ENCODE measurements at regions not wholly inside any gene's neighbourhood (a gene's known extent, or its start where the extent isn't known, plus 50 kb on each side); places are given as distances from the start of the nearest gene placed in this dataset.

DNA sequence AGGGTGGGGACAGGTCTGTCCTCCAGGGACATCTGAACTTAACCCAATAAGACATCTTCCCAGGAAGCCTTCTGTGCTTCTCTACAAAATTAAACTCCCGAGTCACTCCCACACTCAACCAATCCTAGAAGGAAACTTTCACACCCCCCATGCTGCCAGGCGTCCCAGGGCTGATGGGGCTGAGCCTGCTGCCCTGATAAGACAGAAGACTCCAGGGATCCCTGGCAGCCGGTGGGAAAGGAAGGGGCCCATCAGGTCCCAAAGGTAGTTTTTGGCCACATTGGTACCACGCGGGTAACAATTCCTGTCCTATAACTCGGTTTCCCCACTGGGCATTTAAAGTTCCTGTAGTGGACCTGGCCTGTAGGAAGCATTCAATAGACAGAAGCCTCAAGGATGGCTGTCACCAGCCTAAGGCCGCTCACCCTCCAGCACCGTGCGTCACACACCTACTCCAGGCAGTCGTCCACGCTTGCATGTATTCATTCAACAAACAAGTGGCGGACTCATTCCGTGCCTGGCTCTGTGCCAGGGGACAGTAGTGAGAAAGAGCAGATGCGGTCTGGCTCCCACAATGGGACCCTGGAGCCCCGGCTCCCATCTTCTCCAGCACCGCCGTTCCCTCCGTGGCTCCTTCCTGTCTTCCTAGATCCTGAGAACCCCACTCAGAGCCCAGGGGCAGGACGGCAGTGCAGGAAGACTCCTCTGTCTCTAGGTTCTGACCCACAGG lies 465.2 kb downstream of the NPHP4 start:
- no peak for DNase-seq (ENCODE audit: low spot score)
- ATAC-seq: no peak
- Mint-ChIP-seq H3K27ac (no peak overlapping the region), H3K4me3 (no peak overlapping the region), H3K36me3 (ENCODE audit: low read depth) (no peaks in the 10 kb centered on the region; the same call in 1 of the 3 replicates), H3K9me3 (peaks cover 10% of the 10 kb centered on the region; the same call in 2 of the 3 replicates), H3K27me3 (ENCODE audit: insufficient read depth, low read depth, poor library complexity) (peaks cover 6% of the 10 kb centered on the region), H3K4me1 (no peaks in the 10 kb centered on the region)
- H3K27ac ChIP-seq (ENCODE audit: low read depth): no peak overlapping the region
- H3K4me1 ChIP-seq (ENCODE audit: insufficient read depth): no peaks in the 10 kb centered on the region
- peaks cover 4% of the 10 kb centered on the region; the same call in 1 of the 2 replicates for H3K36me3 ChIP-seq (ENCODE audit: insufficient read depth)
- no peaks in the 10 kb centered on the region for H3K27me3 ChIP-seq (ENCODE audit: insufficient read depth)
- TF ChIP-seq CREB1 (CRISPR knock-in tag; IDR thresholded peaks at IDR 0.05; ENCODE audit: low read depth) (no peak), ZNF114 (CRISPR knock-in tag; IDR thresholded peaks at IDR 0.05) (no peak), NANOG (IDR thresholded peaks at IDR 0.05; ENCODE audit: borderline replicate concordance) (no peak), EZH2 (IDR thresholded peaks at IDR 0.05; ENCODE audit: low read depth, unreplicated experiment) (no peak), POLR2AphosphoS5 (IDR thresholded peaks at IDR 0.05; ENCODE audit: low read depth) (no peak), JUNB (IDR thresholded peaks at IDR 0.05; ENCODE audit: unreplicated experiment) (no peak), ZNF331 (CRISPR knock-in tag; IDR thresholded peaks at IDR 0.05; ENCODE audit: low read depth) (no peak)
- TF ChIP-seq, protein P1, sequence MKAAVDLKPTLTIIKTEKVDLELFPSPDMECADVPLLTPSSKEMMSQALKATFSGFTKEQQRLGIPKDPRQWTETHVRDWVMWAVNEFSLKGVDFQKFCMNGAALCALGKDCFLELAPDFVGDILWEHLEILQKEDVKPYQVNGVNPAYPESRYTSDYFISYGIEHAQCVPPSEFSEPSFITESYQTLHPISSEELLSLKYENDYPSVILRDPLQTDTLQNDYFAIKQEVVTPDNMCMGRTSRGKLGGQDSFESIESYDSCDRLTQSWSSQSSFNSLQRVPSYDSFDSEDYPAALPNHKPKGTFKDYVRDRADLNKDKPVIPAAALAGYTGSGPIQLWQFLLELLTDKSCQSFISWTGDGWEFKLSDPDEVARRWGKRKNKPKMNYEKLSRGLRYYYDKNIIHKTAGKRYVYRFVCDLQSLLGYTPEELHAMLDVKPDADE (IDR thresholded peaks at IDR 0.05): no peak
- no peak overlapping the region for H3K4me3 ChIP-seq
- H3K9me2 ChIP-seq (ENCODE audit: insufficient read depth): no peaks in the 10 kb centered on the region
- H4K20me1 ChIP-seq (replicated peaks; ENCODE audit: insufficient read depth): no peaks in the 10 kb centered on the region
- no peak overlapping the region for H2AFZ ChIP-seq
- no peaks in the 10 kb centered on the region for H3F3A ChIP-seq (replicated peaks; ENCODE audit: low read depth)
- H3K4me2 ChIP-seq: no peak overlapping the region
- no peaks in the 10 kb centered on the region for H3K79me2 ChIP-seq (replicated peaks; ENCODE audit: insufficient read depth)

GRCh38 chr1:5526385-5526750 lies 465.9 kb downstream of the NPHP4 start:
- no peaks in the 10 kb centered on the region for H3F3A ChIP-seq (replicated peaks; ENCODE audit: low read depth)
- DNase-seq (ENCODE audit: low spot score): no peak
- Mint-ChIP-seq H3K4me3 (no peak overlapping the region), H3K36me3 (ENCODE audit: low read depth) (no peaks in the 10 kb centered on the region; the same call in 2 of the 3 replicates), H3K9me3 (peaks cover 10% of the 10 kb centered on the region; the same call in 2 of the 3 replicates), H3K4me1 (no peaks in the 10 kb centered on the region), H3K27me3 (ENCODE audit: insufficient read depth, low read depth, poor library complexity) (peaks cover 3% of the 10 kb centered on the region), H3K27ac (no peak overlapping the region)
- H3K4me1 ChIP-seq (ENCODE audit: insufficient read depth): no peaks in the 10 kb centered on the region
- no peaks in the 10 kb centered on the region for H3K27me3 ChIP-seq (ENCODE audit: insufficient read depth)
- H3K27ac ChIP-seq (ENCODE audit: low read depth): no peak overlapping the region
- H3K36me3 ChIP-seq (ENCODE audit: insufficient read depth): peaks cover 4% of the 10 kb centered on the region; the same call in 1 of the 2 replicates
- no peaks in the 10 kb centered on the region for H4K20me1 ChIP-seq (replicated peaks; ENCODE audit: insufficient read depth)
- H3K4me2 ChIP-seq: no peak overlapping the region
- H3K4me3 ChIP-seq: no peak overlapping the region
- no peaks in the 10 kb centered on the region for H3K79me2 ChIP-seq (replicated peaks; ENCODE audit: insufficient read depth)
- H3K9me2 ChIP-seq (ENCODE audit: insufficient read depth): no peaks in the 10 kb centered on the region
- H2AFZ ChIP-seq: no peak overlapping the region
- ATAC-seq: peak; percentile 58
- TF ChIP-seq, protein P2, sequence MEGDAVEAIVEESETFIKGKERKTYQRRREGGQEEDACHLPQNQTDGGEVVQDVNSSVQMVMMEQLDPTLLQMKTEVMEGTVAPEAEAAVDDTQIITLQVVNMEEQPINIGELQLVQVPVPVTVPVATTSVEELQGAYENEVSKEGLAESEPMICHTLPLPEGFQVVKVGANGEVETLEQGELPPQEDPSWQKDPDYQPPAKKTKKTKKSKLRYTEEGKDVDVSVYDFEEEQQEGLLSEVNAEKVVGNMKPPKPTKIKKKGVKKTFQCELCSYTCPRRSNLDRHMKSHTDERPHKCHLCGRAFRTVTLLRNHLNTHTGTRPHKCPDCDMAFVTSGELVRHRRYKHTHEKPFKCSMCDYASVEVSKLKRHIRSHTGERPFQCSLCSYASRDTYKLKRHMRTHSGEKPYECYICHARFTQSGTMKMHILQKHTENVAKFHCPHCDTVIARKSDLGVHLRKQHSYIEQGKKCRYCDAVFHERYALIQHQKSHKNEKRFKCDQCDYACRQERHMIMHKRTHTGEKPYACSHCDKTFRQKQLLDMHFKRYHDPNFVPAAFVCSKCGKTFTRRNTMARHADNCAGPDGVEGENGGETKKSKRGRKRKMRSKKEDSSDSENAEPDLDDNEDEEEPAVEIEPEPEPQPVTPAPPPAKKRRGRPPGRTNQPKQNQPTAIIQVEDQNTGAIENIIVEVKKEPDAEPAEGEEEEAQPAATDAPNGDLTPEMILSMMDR (conservative IDR thresholded peaks at IDR 0.05; ENCODE audit: low read depth in 2 of 2): no peak
- no peak for TF ChIP-seq CREB1 (CRISPR knock-in tag; IDR thresholded peaks at IDR 0.05; ENCODE audit: low read depth)
- TF ChIP-seq JUNB (IDR thresholded peaks at IDR 0.05; ENCODE audit: unreplicated experiment): no peak
- no peak for TF ChIP-seq ZNF331 (CRISPR knock-in tag; IDR thresholded peaks at IDR 0.05; ENCODE audit: low read depth)
- TF ChIP-seq STAT1 (IDR thresholded peaks at IDR 0.05; ENCODE audit: unreplicated experiment): no peak
- TF ChIP-seq, protein P3, sequence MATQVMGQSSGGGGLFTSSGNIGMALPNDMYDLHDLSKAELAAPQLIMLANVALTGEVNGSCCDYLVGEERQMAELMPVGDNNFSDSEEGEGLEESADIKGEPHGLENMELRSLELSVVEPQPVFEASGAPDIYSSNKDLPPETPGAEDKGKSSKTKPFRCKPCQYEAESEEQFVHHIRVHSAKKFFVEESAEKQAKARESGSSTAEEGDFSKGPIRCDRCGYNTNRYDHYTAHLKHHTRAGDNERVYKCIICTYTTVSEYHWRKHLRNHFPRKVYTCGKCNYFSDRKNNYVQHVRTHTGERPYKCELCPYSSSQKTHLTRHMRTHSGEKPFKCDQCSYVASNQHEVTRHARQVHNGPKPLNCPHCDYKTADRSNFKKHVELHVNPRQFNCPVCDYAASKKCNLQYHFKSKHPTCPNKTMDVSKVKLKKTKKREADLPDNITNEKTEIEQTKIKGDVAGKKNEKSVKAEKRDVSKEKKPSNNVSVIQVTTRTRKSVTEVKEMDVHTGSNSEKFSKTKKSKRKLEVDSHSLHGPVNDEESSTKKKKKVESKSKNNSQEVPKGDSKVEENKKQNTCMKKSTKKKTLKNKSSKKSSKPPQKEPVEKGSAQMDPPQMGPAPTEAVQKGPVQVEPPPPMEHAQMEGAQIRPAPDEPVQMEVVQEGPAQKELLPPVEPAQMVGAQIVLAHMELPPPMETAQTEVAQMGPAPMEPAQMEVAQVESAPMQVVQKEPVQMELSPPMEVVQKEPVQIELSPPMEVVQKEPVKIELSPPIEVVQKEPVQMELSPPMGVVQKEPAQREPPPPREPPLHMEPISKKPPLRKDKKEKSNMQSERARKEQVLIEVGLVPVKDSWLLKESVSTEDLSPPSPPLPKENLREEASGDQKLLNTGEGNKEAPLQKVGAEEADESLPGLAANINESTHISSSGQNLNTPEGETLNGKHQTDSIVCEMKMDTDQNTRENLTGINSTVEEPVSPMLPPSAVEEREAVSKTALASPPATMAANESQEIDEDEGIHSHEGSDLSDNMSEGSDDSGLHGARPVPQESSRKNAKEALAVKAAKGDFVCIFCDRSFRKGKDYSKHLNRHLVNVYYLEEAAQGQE (IDR thresholded peaks at IDR 0.05; ENCODE audit: unreplicated experiment): no peak
- TF ChIP-seq NANOG (IDR thresholded peaks at IDR 0.05; ENCODE audit: borderline replicate concordance): no peak
- no peak for TF ChIP-seq ZNF114 (CRISPR knock-in tag; IDR thresholded peaks at IDR 0.05)
